ENCODE measurements at regions not wholly inside any gene's neighbourhood (a gene's known extent, or its start where the extent isn't known, plus 50 kb on each side); places are given as distances from the start of the nearest gene placed in this dataset.
"Not testable (repeated sequence)": the region's sequence is repeated elsewhere in the genome, so short reads cannot be mapped to it uniquely, and the experiment has no call there.

GRCh38 chr9:31394015-31394473 lies 990.4 kb upstream of the ACO1 start:
- TF ChIP-seq ZNF274 (IDR thresholded peaks at IDR 0.05; ENCODE audit: low read depth, low read length) = no peak
- no peak overlapping the region for H3K4me3 ChIP-seq (ENCODE audit: low read length)

GRCh38 chr9:31412081-31412480 lies 972.4 kb upstream of the ACO1 start:
- TF ChIP-seq ZNF274 (IDR thresholded peaks at IDR 0.05; ENCODE audit: low read depth, low read length) = no peak
- H3K4me3 ChIP-seq (ENCODE audit: low read length) = no peak overlapping the region

GRCh38 chr9:31415164-31415563 lies 969.3 kb upstream of the ACO1 start:
- TF ChIP-seq ZNF274 (IDR thresholded peaks at IDR 0.05; ENCODE audit: low read depth, low read length) = no peak
- H3K4me3 ChIP-seq (ENCODE audit: low read length) = no peak overlapping the region

- no peak for TF ChIP-seq ZNF274 (IDR thresholded peaks at IDR 0.05; ENCODE audit: low read depth, low read length)
Measured at GRCh38 chr9:31418419-31418818, 966.0 kb upstream of the ACO1 start.

GRCh38 chr9:31443630-31444457 lies 940.6 kb upstream of the ACO1 start:
- not testable (repeated sequence) for H3K4me3 ChIP-seq (ENCODE audit: low read length)

More at GRCh38 chr9:31418419-31418818, 966.0 kb upstream of the ACO1 start:
- no peak overlapping the region for H3K4me3 ChIP-seq (ENCODE audit: low read length)

GRCh38 chr9:31445357-31445756 lies 939.1 kb upstream of the ACO1 start:
- H3K4me3 ChIP-seq (ENCODE audit: low read length) = no peak overlapping the region
- no peak for TF ChIP-seq ZNF274 (IDR thresholded peaks at IDR 0.05; ENCODE audit: low read depth, low read length)

- H3K4me3 ChIP-seq (ENCODE audit: low read length) = no peak overlapping the region
- no peak for TF ChIP-seq ZNF274 (IDR thresholded peaks at IDR 0.05; ENCODE audit: low read depth, low read length)
Measured at GRCh38 chr9:31445960-31446359, 938.5 kb upstream of the ACO1 start.

- no peak overlapping the region for H3K4me3 ChIP-seq (ENCODE audit: low read length)
- TF ChIP-seq ZNF274 (IDR thresholded peaks at IDR 0.05; ENCODE audit: low read depth, low read length) = no peak
Measured at GRCh38 chr9:31467075-31467474, 917.4 kb upstream of the ACO1 start.

GRCh38 chr9:31470051-31470450 lies 914.4 kb upstream of the ACO1 start:
- no peak for TF ChIP-seq ZNF274 (IDR thresholded peaks at IDR 0.05; ENCODE audit: low read depth, low read length)
- H3K4me3 ChIP-seq (ENCODE audit: low read length) = no peak overlapping the region

- no peak for TF ChIP-seq ZNF274 (IDR thresholded peaks at IDR 0.05; ENCODE audit: low read depth, low read length)
- no peak overlapping the region for H3K4me3 ChIP-seq (ENCODE audit: low read length)
Measured at GRCh38 chr9:31471010-31471409, 913.4 kb upstream of the ACO1 start.

GRCh38 chr9:31486630-31487029 lies 897.8 kb upstream of the ACO1 start:
- no peak overlapping the region for H3K4me3 ChIP-seq (ENCODE audit: low read length)
- no peak for TF ChIP-seq ZNF274 (IDR thresholded peaks at IDR 0.05; ENCODE audit: low read depth, low read length)

- no peak for TF ChIP-seq ZNF274 (IDR thresholded peaks at IDR 0.05; ENCODE audit: low read depth, low read length)
Measured at GRCh38 chr9:31490551-31491106, 893.8 kb upstream of the ACO1 start.

GRCh38 chr9:31492229-31492628 lies 892.2 kb upstream of the ACO1 start:
- TF ChIP-seq ZNF274 (IDR thresholded peaks at IDR 0.05; ENCODE audit: low read depth, low read length) = no peak
- no peak overlapping the region for H3K4me3 ChIP-seq (ENCODE audit: low read length)

More at GRCh38 chr9:31490551-31491106, 893.8 kb upstream of the ACO1 start:
- no peak overlapping the region for H3K4me3 ChIP-seq (ENCODE audit: low read length)

- TF ChIP-seq ZNF274 (IDR thresholded peaks at IDR 0.05; ENCODE audit: low read depth, low read length) = no peak
- H3K4me3 ChIP-seq (ENCODE audit: low read length) = no peak overlapping the region
Measured at GRCh38 chr9:31500422-31500821, 884.0 kb upstream of the ACO1 start.

GRCh38 chr9:31519011-31519410 lies 865.4 kb upstream of the ACO1 start:
- H3K4me3 ChIP-seq (ENCODE audit: low read length) = no peak overlapping the region
- no peak for TF ChIP-seq ZNF274 (IDR thresholded peaks at IDR 0.05; ENCODE audit: low read depth, low read length)

All from GM08714 (cell line).